HFFc6 (cell line): ENCODE measurements at regions not wholly inside any gene's neighbourhood (a gene's known extent, or its start where the extent isn't known, plus 50 kb on each side); places are given as distances from the start of the nearest gene placed in this dataset.
"Not testable (repeated sequence)": the region's sequence is repeated elsewhere in the genome, so short reads cannot be mapped to it uniquely, and the experiment has no call there.

ENCODE experiments used
- DNase-seq: peaks from one replicate; pipeline ENCODE4 v3.0.0-alpha.2; 2018
- H3K27ac Mint-ChIP-seq: 2 replicates; pipeline ENCODE4 v1.8.0; 2020; ENCODE audit warnings: mild to moderate bottlenecking, mixed read lengths
- H3K27me3 Mint-ChIP-seq: 2 replicates; pipeline ENCODE4 v1.8.0; 2021; ENCODE audit warnings: mild to moderate bottlenecking, moderate library complexity, mixed read lengths; ENCODE audit not compliant: insufficient read depth
- H3K36me3 Mint-ChIP-seq: 2 replicates; pipeline ENCODE4 v1.8.0; 2021; ENCODE audit warnings: low read depth, mixed read lengths
- H3K4me1 Mint-ChIP-seq: 2 replicates; pipeline ENCODE4 v1.8.0; 2020; ENCODE audit warnings: low read depth, mixed read lengths
- H3K4me3 Mint-ChIP-seq: 2 replicates; pipeline ENCODE4 v1.8.0; 2020; ENCODE audit warnings: mild to moderate bottlenecking, moderate library complexity, mixed read lengths
- H3K9me3 Mint-ChIP-seq: 2 replicates; pipeline ENCODE4 v1.8.0; 2020; ENCODE audit warnings: mild to moderate bottlenecking, mixed read lengths
- TF ChIP-seq, protein P1 (sequence below): fragments of 200-600 bp; sonication (generic); IDR thresholded peaks from 2 replicates; pipeline ENCODE4 v1.5.0; 2021; ENCODE audit warnings: antibody characterized with exemption, mild to moderate bottlenecking

DNA sequence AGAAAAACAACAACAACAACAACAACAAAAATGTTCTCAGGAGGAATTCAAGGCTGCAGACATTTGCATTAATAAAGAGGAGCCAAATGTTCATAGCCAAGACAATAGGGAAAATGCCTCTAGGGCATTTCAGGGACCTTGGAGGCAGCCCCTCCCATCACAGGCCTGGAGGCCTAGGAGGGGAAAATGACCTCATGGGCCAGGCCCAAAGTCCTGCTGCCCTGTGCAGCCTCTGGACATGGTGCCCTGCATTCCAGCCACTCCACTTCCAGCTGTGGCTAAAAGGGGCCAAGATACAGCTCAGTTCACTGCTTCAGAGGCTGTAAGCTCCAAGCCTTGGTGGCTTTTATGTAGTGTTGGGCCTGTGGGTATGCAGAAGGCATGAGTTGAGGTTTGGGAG lies 314.5 kb downstream of the CYRIA start:
- Mint-ChIP-seq H3K27ac (no peak overlapping the region), H3K4me3 (no peak overlapping the region), H3K9me3 (peaks cover 49% of the 10 kb centered on the region), H3K27me3 (no peaks in the 10 kb centered on the region; the same call in 1 of the 2 replicates), H3K36me3 (no peaks in the 10 kb centered on the region), H3K4me1 (no peaks in the 10 kb centered on the region)
- TF ChIP-seq, protein P1, sequence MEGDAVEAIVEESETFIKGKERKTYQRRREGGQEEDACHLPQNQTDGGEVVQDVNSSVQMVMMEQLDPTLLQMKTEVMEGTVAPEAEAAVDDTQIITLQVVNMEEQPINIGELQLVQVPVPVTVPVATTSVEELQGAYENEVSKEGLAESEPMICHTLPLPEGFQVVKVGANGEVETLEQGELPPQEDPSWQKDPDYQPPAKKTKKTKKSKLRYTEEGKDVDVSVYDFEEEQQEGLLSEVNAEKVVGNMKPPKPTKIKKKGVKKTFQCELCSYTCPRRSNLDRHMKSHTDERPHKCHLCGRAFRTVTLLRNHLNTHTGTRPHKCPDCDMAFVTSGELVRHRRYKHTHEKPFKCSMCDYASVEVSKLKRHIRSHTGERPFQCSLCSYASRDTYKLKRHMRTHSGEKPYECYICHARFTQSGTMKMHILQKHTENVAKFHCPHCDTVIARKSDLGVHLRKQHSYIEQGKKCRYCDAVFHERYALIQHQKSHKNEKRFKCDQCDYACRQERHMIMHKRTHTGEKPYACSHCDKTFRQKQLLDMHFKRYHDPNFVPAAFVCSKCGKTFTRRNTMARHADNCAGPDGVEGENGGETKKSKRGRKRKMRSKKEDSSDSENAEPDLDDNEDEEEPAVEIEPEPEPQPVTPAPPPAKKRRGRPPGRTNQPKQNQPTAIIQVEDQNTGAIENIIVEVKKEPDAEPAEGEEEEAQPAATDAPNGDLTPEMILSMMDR = no peak
- no peak for DNase-seq

DNA sequence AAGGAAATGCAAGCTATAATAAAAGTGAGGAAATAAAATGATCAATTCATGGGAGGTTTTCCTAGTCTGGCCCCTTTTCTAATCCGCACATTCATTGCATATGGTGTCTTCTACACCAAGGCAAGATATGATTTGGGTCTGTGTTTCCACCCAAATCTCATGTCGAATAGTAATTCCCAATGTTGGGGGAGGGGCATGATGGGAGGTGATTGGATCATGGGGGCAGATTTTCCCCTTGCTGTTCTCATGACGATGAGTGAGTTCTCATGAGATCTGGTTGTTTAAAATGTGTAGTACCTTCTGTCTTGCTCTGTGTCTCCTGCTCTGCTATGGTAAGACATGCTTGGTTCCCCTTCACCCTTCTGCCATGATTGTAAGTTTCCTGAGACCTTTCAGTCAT lies 315.4 kb downstream of the CYRIA start:
- TF ChIP-seq, protein P1 = no peak
- Mint-ChIP-seq H3K27ac (no peak overlapping the region), H3K4me3 (no peak overlapping the region), H3K27me3 (no peaks in the 10 kb centered on the region), H3K4me1 (no peaks in the 10 kb centered on the region), H3K9me3 (peaks cover 49% of the 10 kb centered on the region), H3K36me3 (no peaks in the 10 kb centered on the region)
- DNase-seq = no peak

DNA sequence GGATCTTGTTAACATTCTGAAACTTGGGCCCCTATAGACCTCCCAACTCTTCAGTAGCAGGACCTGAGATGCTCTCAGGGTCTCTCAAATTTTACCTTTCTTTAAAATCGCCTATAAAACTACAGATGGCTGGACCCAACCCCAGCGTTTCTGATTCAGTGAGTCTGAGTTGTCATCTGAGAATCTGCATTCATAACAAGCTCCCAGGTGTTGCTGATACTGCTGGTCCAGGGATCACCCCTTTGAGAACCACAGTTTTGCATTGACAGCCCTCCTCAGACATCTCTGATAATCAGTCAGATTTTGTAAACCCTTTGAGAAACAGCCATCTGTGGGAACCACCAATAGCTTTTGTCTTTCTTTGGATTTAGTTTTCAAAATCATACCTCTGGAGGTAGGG lies 315.8 kb downstream of the CYRIA start:
- Mint-ChIP-seq H3K36me3 (no peaks in the 10 kb centered on the region), H3K27me3 (no peaks in the 10 kb centered on the region), H3K9me3 (peaks cover 50% of the 10 kb centered on the region), H3K27ac (no peak overlapping the region), H3K4me3 (no peak overlapping the region), H3K4me1 (no peaks in the 10 kb centered on the region)
- DNase-seq = no peak
- TF ChIP-seq, protein P1 = no peak

DNA sequence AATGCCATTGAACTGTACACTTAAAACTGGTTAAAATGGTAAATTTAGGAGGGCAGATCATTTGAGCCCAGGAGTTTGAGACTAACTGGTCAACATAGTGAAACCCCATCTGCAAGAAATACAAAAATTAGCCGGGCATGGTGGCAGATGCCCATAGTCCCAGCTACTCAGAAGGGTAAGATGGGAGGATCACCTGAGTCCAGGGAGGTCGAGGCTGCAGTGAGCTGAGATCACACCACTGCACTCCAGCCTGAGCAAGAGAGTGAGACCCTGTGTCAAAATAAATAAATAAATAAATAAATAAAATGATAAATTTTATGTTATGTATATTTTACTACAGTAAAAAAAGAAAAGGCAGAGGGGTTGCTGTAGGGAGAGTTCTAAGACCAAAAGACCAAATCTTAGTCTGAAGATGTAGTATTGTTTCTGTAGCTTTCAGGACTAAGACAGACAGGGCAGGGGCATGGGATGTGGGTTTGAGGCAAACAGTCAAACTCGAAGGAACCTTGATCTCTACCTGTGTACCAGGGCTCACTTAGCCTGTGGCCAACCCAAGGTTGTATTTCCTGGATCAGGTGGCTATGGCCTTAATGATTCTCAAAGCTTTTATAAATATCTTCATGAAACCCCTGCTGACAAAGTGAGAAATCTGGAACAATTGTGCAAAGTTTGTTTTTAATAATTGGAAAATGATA lies 316.7 kb downstream of the CYRIA start:
- no peaks in the 10 kb centered on the region for H3K4me1 Mint-ChIP-seq

DNA sequence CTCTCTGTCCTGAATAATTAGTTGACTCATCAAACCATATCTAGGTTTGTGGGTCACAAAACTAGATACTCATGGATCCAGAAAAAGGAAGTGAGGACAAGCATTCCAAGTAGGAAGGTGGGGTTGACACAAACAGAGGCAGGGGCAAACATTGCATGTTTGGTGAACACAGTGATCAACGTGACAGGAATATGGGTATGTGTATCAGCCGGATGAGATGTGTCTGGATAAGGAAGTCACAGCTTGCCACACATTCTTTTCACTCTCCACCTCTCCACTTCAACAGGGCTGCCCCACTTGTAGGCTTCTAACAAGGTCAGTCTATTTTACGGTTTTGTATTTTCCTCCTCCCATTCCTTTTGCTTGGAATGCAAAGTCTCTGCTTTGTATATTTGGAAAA lies 319.0 kb downstream of the CYRIA start:
- H3K27me3 Mint-ChIP-seq = no peaks in the 10 kb centered on the region
- no peaks in the 10 kb centered on the region for H3K36me3 Mint-ChIP-seq
- H3K4me1 Mint-ChIP-seq = no peaks in the 10 kb centered on the region
- H3K27ac Mint-ChIP-seq = no peak overlapping the region
- TF ChIP-seq, protein P1 = no peak
- no peak overlapping the region for H3K4me3 Mint-ChIP-seq
- no peak for DNase-seq
- H3K9me3 Mint-ChIP-seq = peaks cover 65% of the 10 kb centered on the region

More for the DNA sequence above, 316.7 kb downstream of the CYRIA start:
- no peaks in the 10 kb centered on the region for H3K27me3 Mint-ChIP-seq
- TF ChIP-seq, protein P1 = no peak
- H3K4me3 Mint-ChIP-seq = no peak overlapping the region
- no peak overlapping the region for H3K27ac Mint-ChIP-seq
- DNase-seq = no peak
- peaks cover 57% of the 10 kb centered on the region for H3K9me3 Mint-ChIP-seq
- H3K36me3 Mint-ChIP-seq = no peaks in the 10 kb centered on the region

DNA sequence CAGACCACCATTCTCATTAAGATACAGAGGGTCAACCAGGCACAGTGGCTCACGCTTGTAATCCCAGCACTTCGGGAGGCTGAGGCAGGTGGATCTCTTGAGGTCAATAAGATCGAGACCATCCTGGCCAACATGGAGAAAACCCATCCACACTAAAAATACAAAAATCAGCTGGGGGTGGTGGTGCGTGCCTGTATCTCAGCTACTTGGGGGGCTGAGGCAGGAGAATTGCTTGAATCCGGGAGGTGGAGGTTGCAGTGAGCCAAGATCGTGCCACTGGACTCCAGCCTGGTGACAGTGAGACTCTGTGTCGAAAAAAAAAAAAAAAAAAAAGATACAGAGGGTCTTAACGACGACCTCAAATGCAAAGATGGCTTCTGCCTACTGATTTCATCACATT lies 320.4 kb downstream of the CYRIA start:
- not testable (repeated sequence) for H3K36me3 Mint-ChIP-seq, H3K27me3 Mint-ChIP-seq, H3K27ac Mint-ChIP-seq, H3K4me1 Mint-ChIP-seq, H3K4me3 Mint-ChIP-seq, DNase-seq
- H3K9me3 Mint-ChIP-seq = peaks cover 65% of the 10 kb centered on the region
